Glutamatergic neuron (in vitro differentiated cells): ENCODE measurements at regions not wholly inside any gene's neighbourhood (a gene's known extent, or its start where the extent isn't known, plus 50 kb on each side); places are given as distances from the start of the nearest gene placed in this dataset.

Experiments used
- DNase-seq: peaks from one replicate; pipeline ENCODE4 v3.0.0; 2022
- H3K27ac Mint-ChIP-seq: one replicate; pipeline ENCODE4 v1.8.0; 2020; ENCODE audit warnings: mild to moderate bottlenecking, mixed read lengths, inconsistent platforms; ENCODE audit not compliant: unreplicated experiment
- H3K27me3 Mint-ChIP-seq: one replicate; pipeline ENCODE4 v1.8.0; 2020; ENCODE audit warnings: mild to moderate bottlenecking, moderate library complexity, mixed read lengths, inconsistent platforms; ENCODE audit not compliant: unreplicated experiment
- H3K36me3 Mint-ChIP-seq: one replicate; pipeline ENCODE4 v1.8.0; 2020; ENCODE audit warnings: mild to moderate bottlenecking, mixed read lengths, inconsistent platforms; ENCODE audit not compliant: unreplicated experiment
- H3K4me1 Mint-ChIP-seq: one replicate; pipeline ENCODE4 v1.8.0; 2020; ENCODE audit warnings: mild to moderate bottlenecking, low read depth, mixed read lengths, inconsistent platforms; ENCODE audit not compliant: unreplicated experiment
- H3K4me3 Mint-ChIP-seq: one replicate; pipeline ENCODE4 v1.8.0; 2020; ENCODE audit warnings: mild to moderate bottlenecking, mixed read lengths, inconsistent platforms; ENCODE audit not compliant: unreplicated experiment
- H3K9me3 Mint-ChIP-seq: one replicate; pipeline ENCODE4 v1.8.0; 2020; ENCODE audit warnings: mild to moderate bottlenecking, moderate library complexity, mixed read lengths, inconsistent platforms; ENCODE audit not compliant: unreplicated experiment
- CTCF ChIP-seq: fragments of 200-600 bp; sonication (generic); IDR thresholded peaks from one replicate; pipeline ENCODE4 v1.5.0; 2021; ENCODE audit not compliant: partially characterized antibody, unreplicated experiment

- Mint-ChIP-seq H3K27ac (no peak overlapping the region), H3K4me1 (no peaks in the 10 kb centered on the region), H3K36me3 (no peaks in the 10 kb centered on the region), H3K27me3 (peaks cover 2% of the 10 kb centered on the region), H3K4me3 (no peak overlapping the region), H3K9me3 (no peaks in the 10 kb centered on the region)
- DNase-seq = no peak
- no peak for TF ChIP-seq CTCF
These were observed 346.8 kb downstream of the BRINP2 start for GRCh38 chr1:177517546-177517945.

GRCh38 chr1:177514207-177514606 is 343.4 kb downstream of the BRINP2 start:
- Mint-ChIP-seq H3K27me3 (no peaks in the 10 kb centered on the region), H3K9me3 (no peaks in the 10 kb centered on the region), H3K4me1 (no peaks in the 10 kb centered on the region), H3K27ac (no peak overlapping the region), H3K36me3 (no peaks in the 10 kb centered on the region), H3K4me3 (no peak overlapping the region)
- no peak for TF ChIP-seq CTCF
- no peak for DNase-seq

- no peak for TF ChIP-seq CTCF
- no peak for DNase-seq
- H3K4me1 Mint-ChIP-seq = no peaks in the 10 kb centered on the region
- no peaks in the 10 kb centered on the region for H3K27me3 Mint-ChIP-seq
- H3K36me3 Mint-ChIP-seq = no peaks in the 10 kb centered on the region
- no peak overlapping the region for H3K27ac Mint-ChIP-seq
- H3K4me3 Mint-ChIP-seq = no peak overlapping the region
- H3K9me3 Mint-ChIP-seq = no peaks in the 10 kb centered on the region
These were observed 340.3 kb downstream of the BRINP2 start for GRCh38 chr1:177511036-177511435.

GRCh38 chr1:177505905-177506590 is 335.3 kb downstream of the BRINP2 start:
- TF ChIP-seq CTCF = no peak
- Mint-ChIP-seq H3K4me3 (no peak overlapping the region), H3K36me3 (no peaks in the 10 kb centered on the region), H3K27ac (no peak overlapping the region), H3K4me1 (no peaks in the 10 kb centered on the region), H3K27me3 (peaks cover 2% of the 10 kb centered on the region), H3K9me3 (no peaks in the 10 kb centered on the region)
- no peak for DNase-seq

GRCh38 chr1:177495878-177496277 is 325.1 kb downstream of the BRINP2 start:
- Mint-ChIP-seq H3K27ac (no peak overlapping the region), H3K4me3 (no peak overlapping the region)
- TF ChIP-seq CTCF = no peak

More at GRCh38 chr1:177495878-177496277, 325.1 kb downstream of the BRINP2 start:
- Mint-ChIP-seq H3K9me3 (peaks cover 2% of the 10 kb centered on the region), H3K27me3 (no peaks in the 10 kb centered on the region), H3K36me3 (peaks cover 13% of the 10 kb centered on the region), H3K4me1 (peaks cover 4% of the 10 kb centered on the region)
- no peak for DNase-seq
